GM10847 (cell line): ENCODE measurements at regions not wholly inside any gene's neighbourhood (a gene's known extent, or its start where the extent isn't known, plus 50 kb on each side); places are given as distances from the start of the nearest gene placed in this dataset.

Experiments used
- POLR2A ChIP-seq: IDR thresholded peaks from 2 replicates; pipeline ENCODE4 v1.6.1; 2011; ENCODE audit not compliant: insufficient read length; ENCODE audit errors: extremely low read depth

- no peak for TF ChIP-seq POLR2A
Observed at GRCh38 chr3:168531116-168531515, 435.4 kb upstream of the GOLIM4 start.

DNA sequence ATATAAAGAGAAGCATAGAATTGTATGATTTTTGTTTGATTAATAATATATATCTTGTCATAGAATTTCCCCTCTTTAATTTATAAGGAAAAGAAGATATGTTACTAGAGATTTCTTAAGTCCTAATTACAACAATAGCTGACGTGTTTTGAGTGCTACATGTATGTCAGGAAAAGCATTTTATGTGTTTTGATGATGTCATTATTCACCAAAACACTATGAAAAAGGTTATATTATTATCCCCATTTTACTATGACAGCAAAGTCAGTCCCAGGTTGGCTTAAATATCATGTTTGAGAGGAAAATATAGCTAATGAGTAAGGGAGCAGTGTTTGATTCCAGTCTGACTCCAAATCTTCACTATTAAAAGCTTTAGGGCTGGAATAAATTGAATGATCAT lies 428.4 kb upstream of the GOLIM4 start:
- no peak for TF ChIP-seq POLR2A

DNA sequence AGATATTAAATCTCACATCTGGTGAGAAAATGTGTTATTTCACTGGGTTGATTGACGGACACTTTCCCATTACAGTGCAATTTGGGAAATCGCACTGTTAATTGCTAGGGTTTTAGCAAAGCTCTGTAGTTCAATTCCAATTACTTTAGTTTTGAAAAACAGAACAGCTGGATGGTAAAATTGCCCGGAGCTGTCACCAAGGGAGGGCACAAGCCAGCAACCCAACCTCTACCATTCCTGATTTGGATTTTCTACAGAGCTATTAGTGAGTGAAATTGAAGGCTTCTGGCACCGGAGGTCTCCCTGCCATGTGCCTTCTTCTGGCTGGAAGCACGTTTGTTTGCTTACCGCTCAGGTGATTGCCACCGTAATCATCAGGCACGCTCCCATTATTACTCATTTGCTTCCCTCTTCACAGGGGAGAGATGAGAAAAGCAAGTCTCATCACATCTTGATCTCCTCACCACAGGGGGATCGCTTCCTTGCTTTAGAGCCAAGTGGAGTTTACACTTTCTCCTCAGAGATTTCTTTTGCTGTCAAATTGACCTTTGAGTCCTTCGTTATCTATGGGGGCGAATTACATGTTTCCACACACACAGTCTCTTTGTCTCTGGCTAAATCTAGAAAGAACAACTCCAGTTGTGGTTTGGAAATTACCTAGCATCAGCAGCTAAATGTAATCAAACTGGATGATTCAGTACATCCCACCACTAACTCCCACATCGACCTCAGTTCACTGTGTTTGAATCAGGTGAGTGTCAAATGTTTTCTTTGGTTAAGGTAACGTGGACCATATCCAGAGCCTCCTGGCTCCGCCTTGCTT lies 421.7 kb upstream of the GOLIM4 start:
- no peak for TF ChIP-seq POLR2A

DNA sequence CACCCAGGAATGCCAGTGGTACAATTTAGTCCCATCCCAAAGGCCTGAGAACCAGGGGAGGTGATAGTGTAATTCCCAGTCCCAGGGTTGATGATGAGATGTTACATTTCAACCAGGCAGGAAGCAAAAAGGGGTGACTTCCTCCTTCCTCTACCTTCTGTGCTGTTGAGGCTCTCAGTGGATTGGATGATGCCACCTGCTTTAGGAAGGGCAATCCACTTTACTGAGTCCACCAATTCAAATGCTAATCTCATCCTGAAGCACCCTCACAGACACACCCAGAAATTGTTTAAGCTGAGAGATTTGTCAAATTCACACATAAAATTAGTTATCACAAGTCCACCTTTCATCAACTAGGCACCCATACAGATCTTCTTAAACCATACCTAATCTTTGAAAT lies 418.5 kb upstream of the GOLIM4 start:
- no peak for TF ChIP-seq POLR2A

DNA sequence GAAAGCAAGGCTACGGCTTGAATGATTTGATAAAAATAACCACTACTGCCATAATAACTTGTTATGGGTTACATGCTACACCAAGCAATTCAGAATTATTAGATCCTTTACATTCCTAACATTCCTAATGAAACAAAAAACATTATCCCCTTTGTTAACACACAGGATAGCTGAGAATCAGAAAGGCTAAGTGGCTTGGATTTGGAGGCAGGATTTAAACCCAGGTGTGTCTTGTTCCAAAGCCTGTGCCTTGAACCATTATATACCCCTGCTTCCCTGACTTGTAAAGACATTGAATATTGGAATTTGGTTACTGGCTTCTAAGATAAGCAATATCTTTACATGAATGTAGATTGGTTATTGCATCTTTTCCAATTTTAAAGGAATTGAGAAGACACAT lies 417.1 kb upstream of the GOLIM4 start:
- TF ChIP-seq POLR2A: no peak

GRCh38 chr3:168511428-168512014 lies 415.8 kb upstream of the GOLIM4 start:
- TF ChIP-seq POLR2A: no peak

DNA sequence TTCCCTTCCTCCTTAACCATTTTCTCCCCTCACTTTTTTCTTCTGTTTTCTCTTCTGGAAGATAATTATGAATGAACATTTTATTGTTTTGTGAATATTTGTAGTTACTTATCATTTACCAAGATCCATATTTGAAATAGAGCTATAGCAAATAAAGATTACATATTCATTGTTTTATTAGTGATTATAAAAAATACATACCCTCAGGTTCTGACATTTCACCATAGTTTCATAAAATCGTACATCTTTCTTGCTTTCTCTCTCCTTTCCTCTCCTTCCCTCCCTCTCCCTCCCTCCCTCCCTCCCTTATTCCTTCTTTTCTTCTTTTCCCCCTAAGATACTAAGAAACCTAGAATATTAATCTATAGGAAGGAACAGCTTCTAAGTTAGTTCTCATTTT lies 410.9 kb upstream of the GOLIM4 start:
- no peak for TF ChIP-seq POLR2A

GRCh38 chr3:168501570-168501969 lies 405.8 kb upstream of the GOLIM4 start:
- TF ChIP-seq POLR2A: no peak

- TF ChIP-seq POLR2A: no peak
Observed at GRCh38 chr3:168498194-168498593, 402.5 kb upstream of the GOLIM4 start.

GRCh38 chr3:168497741-168498140 lies 402.0 kb upstream of the GOLIM4 start:
- TF ChIP-seq POLR2A: no peak

DNA sequence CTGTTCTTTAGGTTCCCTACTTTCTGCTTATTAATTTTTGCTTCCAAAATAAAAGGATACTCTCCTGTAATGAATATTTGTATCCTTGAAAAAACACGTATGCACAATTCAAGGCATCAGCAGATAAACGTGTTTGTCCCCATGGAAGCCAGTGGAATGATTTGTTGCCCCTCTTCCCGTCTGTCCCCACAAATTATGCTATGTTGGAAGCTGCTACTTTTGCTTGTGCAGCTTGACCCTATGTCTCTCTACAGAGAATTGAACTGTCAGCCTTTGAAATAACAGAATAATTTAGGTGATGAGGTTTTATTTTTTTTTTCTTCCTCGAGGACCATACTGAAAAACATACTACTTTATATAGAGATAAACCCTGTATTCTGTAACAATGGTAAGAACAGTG lies 401.5 kb upstream of the GOLIM4 start:
- TF ChIP-seq POLR2A: no peak

DNA sequence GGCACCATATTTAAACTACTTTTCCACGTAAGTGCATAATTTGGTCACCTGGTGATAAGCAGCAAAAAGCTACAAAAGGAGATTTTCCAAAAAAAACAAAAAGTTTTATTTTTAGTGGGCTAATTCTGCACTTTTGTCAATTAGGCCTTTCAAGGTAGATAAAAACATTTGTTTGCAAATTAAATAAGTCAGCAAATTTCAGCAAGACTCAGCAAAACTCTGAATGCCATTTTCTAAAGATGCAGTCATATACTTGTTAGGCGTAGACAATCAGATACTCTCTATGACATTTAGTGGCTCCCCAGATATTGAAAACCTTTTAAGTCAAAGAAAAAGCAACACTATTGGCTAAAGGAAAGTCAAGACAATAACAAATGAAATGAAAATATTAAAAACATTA lies 400.2 kb upstream of the GOLIM4 start:
- no peak for TF ChIP-seq POLR2A

GRCh38 chr3:168495270-168495669 lies 399.5 kb upstream of the GOLIM4 start:
- TF ChIP-seq POLR2A: no peak

GRCh38 chr3:168493412-168494205 lies 397.9 kb upstream of the GOLIM4 start:
- no peak for TF ChIP-seq POLR2A

GRCh38 chr3:168490981-168491380 lies 395.3 kb upstream of the GOLIM4 start:
- no peak for TF ChIP-seq POLR2A

DNA sequence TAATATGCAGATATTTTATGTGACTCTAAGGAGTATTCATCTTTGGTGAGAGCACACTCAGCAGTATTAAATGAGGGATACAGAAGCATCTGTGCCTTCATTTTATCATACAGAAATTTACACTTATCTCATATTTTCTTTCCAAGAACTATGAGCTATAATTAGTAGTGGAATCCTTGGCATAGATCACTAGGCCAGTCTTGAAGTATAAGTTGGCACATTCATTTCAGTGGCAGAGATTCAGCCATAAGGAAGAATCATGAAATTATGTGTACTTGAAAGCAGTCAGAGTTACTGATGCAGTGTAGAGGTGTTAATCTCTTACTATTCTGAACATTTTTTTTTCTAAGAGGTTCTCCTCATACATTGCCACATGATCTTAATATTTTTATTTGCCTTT lies 393.6 kb upstream of the GOLIM4 start:
- TF ChIP-seq POLR2A: no peak
